ENCODE measurements at regions not wholly inside any gene's neighbourhood (a gene's known extent, or its start where the extent isn't known, plus 50 kb on each side); places are given as distances from the start of the nearest gene placed in this dataset.
"Not testable (repeated sequence)": the region's sequence is repeated elsewhere in the genome, so short reads cannot be mapped to it uniquely, and the experiment has no call there.

DNA sequence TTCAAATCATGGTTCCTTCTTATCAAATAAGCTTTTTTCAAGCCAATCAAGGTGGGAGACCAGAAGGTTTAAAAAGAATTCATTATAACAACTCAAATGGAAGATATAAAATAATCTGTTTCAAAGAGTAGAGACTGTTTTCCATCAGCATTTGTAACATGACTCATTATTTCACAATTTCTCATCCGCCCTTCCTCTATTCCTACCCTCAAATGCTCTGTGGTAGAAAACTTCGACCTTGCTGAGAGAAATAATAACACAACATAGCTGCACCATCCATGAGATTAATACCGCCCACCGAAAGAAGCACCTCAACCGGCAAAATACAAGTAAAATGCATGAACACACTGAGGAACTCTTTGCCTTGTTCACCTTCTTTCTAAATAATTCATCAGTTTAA lies 2039.2 kb upstream of the CELF4 start:
- DNase-seq, result peak; percentile 37

DNA sequence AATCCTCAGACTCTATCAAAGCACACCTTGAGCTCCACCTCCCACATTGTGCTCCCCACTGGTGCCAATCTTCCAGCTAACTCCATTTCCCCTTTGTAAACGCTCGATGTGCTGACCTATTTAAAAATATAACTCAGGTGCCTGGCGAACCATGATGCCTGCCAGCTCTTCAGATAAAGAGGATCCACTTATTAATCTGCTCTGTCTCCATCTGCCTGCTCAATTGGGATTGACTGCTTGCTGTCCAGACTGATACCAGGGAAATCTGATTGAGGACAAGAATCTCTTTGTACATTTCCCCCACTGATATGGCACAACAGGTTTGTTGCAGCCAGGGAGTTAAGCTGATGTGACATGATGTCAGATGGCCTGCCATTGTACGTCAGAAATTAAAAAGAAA lies 2036.5 kb upstream of the CELF4 start:
- DNase-seq, result no peak

DNA sequence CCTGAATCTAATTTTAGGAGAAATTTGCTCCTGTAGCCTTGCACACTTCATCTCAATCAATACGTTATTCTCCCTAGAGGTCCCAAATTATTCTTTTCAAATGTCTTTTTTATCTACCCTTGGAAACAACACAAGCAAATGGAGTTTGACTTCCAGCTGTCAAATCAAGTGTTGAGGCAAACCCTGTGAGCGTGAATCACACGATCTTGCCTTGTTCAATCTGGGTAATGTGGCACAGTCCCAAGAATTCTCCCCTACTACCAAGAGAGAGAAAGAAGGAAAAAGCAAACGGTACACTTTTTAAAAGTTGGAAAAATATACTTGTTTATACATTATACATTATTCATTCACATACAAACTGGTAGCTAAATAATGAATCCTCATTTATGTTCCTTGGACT lies 2035.3 kb upstream of the CELF4 start:
- no peak for DNase-seq

DNA sequence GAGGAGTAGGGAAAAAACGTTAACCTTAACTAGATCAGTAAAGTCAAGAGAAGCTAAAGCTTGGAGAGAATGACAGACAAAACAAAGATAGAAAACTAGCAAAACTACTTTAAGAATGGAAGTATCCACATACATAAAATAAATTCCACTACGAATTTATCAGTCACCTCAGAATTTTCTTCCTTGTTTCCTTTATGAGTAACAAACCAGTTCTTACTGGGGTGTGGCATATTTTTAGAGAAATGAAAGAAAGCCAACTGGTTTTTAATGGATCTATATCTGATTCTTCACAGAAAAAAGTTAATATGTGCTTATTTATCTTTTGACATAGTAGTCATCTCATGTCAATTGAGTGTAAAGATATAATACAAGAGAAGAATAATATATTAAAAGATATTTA lies 2033.7 kb upstream of the CELF4 start:
- DNase-seq, result no peak

DNA sequence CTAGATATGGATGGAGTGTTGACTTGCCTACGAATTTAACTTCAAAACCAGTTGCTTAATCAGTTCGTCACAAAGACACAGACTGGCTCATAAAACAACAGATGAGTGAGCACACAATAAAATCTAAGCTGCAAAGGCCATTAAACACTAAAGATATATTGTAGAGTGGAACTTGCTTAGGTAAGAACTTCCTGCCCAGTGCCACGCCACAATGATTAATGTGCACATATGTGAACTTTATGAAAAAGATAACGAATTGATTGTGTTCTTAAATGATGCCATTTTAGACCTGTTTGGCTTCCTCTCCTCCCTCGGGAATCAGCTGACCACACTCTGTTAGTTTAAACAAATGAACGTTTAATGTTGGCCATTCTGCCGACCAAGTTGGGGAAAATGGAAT lies 2031.3 kb upstream of the CELF4 start:
- DNase-seq, result no peak

DNA sequence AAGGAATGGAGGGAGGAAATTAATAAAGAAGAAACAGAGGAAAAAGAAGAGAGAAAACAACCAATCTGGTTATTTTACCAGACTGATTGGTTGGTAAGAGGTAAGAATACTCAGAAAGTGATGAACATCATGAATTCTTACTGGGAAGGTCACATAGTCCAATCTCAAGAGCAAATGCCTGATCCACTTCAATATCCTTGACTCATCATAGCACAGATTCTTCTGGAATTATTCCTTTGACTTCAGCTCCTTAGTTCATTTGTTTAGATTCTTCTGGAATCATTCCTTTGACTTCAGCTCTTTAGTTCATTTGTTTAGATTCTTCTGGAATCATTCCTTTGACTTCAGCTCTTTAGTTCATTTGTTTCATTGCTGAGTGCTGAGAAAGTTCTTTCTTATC lies 2030.6 kb upstream of the CELF4 start:
- DNase-seq, result no peak

DNA sequence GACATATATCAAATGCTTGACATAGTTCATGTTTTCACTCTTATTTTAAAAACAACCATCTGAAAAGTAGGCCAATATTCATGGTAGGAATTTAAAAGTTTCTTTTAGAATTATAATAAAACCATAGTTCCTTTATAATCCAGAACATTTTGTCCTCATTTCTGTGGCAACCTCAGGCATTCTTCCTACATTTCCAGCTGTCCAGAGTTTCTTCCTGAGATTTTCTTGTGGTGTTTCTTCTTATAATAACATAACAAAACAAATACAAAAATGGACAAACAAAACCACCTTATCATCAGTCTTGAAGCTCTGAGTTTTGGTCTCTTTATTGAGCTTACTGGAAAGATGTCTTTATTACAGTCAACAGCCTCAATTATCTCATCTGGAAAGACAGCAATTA lies 2028.6 kb upstream of the CELF4 start:
- no peak for DNase-seq

DNA sequence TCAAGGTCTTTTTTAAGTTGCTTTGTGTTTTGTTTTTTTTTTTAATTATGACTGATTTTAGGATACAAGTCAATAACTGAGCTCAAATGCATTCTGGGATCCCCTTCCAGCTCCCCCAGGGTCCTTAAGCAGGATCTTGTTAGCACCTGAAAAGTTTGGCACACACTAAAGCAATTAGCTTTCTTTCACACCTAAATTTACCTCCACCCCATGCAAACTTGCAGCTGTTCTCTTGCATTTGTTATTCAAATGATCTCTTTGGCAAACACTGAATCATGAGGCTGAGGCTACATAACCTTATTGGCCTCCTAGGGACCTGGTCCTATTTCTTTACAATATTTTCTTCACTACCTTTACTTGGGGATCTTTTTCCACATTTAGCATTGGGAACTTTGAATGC lies 2026.1 kb upstream of the CELF4 start:
- DNase-seq, result no peak

DNA sequence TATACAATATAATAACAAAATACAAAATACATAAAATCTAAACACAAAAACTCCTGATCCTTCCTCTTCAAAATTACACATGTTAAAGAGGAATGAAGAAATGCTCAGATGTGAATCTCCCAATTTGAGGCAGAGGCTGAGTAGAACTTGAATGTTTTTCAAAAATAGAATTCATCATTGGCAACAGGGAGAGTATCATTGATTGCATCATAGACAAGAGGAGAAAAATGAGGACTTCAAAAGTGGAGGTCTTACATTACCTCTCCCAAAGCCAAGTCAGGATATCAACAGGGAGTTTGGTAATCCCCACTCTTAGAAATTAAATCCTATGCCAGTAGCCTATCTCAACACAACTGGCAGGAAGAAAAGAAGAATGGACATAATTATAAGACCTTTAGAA lies 2023.9 kb upstream of the CELF4 start:
- DNase-seq, result no peak

DNA sequence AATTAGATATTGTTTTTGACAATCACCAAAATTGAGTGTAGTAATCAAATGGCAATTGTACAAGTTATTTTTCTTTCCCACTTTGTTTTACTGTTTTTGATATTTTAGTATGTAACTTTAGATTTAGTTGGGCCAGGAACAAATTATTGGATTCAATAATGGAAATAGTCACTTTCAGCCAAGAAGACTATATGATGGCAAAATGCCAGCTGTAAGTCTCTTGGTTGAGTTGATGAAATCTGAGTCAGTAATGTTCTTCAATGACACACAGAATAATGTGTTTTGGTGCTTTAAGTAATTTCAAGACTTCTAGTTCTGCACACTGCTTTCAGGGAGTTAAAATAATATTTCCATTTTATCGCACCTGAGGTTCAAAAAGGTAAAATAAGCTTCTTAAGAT lies 2022.0 kb upstream of the CELF4 start:
- DNase-seq, result no peak

DNA sequence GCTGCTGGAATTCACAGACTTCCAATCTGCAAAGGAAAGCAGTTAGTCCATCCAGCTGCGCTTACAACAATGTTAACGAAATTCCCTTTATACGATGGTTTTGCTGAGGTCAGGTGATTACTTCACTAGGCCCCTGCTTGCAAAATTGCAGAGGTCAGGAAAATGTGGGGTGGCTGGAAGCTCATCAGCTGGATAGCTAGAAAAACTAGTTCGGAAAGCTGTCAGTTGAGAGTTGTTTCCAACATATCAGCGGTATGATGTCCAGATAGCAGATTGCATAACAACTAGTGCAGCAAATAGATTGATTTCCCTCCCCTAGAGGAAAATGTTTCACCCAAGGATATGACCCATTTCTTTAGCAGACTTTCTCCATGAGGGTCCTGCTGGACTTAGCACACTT lies 2021.1 kb upstream of the CELF4 start:
- no peak for DNase-seq

DNA sequence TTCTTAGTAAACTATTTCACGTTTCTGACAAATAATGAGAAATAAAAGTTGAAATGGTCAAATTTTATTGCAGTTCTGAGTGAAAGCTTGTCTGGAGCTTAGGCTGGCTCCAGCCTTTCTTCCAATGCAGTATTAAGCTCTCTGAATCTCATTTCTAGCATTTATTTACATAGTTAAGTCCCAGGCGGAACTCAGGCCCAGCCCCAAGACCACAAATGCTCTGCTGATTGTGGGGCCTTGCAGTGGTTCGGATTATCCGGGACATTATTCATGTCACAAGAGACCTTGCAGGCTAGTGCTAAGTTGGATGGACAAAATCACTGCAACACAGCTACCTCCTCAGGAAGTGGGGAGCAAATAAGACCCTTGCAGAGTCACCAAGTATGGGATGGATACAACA lies 2009.3 kb upstream of the CELF4 start:
- no peak for DNase-seq

DNA sequence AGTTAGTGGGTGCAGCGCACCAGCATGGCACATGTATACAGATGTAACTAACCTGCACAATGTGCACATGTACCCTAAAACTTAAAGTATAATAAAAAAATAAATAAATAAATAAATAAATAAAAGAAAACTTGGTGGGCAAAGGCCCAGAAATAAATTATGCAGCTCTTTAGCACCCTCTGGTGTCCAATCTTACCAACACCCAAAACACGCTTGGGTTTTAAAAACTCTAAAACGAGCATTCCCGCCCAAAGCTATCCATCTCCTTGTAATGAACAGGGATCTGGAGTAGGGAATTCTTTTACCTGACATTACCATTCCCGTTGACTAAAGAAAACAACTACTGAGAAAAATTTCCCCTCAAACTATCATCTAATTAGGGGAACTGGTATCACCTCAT lies 2005.9 kb upstream of the CELF4 start:
- no peak for DNase-seq

DNA sequence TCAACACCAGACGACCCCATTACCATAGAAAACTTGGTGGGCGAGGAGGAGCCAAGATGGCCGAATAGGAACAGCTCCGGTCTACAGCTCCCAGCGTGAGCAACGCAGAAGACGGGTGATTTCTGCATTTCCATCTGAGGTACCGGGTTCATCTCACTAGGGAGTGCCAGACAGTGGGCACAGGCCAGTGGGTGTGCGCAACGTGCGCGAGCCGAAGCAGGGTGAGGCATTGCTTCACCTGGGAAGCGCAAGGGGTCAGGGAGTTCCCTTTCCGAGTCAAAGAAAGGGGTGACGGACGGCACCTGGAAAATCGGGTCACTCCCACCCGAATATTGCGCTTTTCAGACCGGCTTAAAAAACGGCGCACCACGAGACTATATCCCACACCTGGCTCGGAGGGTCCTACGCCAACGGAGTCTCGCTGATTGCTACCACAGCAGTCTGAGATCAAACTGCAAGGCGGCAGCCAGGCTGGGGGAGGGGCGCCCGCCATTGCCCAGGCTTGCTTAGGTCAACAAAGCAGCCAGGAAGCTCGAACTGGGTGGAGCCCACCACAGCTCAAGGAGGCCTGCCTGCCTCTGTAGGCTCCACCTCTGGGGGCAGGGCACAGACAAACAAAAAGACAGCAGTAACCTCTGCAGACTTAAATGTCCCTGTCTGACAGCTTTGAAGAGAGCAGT lies 2000.1 kb upstream of the CELF4 start:
- not testable (repeated sequence) for DNase-seq

DNA sequence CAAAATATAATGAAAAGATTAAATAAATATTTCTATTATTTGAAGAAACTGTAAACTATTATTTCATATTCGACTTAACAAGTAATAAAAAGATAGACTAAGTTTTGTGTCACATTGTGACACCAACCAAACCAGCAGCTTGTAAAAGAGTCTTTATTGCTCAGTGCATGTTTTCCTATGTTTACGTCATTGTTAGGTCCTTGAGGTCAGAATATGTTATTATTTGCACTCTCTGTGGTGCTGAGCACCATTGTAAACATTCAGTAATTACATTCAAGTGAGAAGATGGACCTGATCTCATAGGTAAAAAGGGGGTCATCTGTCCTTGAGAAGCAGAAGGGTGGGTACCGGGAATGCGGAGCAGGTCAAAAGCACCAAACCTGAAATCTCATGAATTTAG lies 1999.1 kb upstream of the CELF4 start:
- no peak for DNase-seq

DNA sequence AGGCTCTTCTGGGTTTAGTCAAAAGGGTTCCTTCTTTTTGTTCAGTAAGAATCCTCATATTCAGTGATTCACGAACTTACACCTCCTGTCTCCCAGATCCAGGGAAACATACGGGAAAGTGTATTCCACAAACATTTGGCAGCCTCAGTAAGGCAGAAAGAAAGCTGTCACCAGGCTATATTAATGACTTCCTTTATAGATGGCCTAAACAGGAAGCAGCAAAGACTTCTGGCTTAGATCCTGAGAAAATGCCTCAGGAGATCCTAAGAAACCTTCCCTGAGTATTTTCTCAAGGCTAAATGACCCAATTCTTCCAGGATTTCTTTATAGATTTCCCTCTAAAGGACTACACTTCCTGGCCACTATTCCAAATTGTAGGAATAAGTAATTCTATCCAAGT lies 1995.5 kb upstream of the CELF4 start:
- peak; percentile 23 for DNase-seq

DNA sequence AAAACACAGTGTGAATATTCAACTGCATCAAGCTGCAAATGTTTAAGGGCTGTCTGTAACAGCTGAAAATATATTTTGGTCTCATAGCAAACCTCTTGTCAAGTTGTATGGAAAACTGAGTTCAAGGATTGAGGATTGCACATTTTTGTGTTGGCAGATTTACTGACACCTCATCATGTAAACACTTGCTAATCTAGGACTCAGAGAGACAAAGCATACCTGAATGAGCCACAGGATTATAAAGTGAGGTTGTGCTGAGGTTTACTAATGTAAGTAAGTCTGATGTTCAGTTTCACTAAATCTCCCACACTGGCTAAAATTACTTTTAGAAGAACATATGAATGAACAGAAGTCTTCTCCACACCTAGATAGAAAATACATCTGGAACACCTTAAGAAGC lies 1993.1 kb upstream of the CELF4 start:
- DNase-seq, result peak; percentile 29

DNA sequence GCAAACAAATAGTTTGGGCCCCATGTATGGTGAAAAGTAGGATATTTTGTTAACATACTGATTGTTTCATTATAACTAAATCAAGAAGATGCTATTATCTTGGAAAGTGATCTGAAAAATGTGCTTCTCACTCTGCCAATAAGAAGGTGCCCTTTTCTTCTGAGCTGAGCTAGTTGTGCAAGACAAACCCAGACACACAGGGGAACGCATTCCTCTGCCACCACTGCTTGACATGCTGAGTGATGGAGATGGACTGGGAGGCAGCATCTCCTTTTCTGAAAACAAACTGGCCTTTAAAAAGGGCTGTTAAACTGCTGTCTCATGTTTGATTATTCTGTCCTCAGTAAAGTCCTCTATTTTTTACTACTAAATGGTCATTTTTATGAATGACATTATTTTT lies 1989.9 kb upstream of the CELF4 start:
- no peak for DNase-seq

DNA sequence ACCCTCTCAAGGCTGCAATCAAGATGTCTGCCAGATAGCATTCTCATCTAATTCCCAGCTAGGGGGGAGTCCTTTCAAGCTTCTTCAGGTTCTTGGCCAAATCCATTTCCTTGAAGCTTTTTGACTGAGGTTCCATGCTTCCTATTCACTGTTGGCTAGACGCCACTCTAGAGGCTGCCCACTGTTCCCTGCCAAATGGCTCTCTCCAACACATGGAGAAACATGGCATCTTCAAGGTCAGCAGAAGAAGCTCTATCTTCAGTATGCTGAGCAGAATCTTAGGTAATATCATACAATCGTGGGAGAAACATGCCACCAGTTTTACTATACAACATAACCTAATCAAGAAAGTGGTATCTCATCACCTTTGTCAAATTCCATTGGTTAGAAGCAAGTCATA lies 1985.1 kb upstream of the CELF4 start:
- DNase-seq, result no peak

DNA sequence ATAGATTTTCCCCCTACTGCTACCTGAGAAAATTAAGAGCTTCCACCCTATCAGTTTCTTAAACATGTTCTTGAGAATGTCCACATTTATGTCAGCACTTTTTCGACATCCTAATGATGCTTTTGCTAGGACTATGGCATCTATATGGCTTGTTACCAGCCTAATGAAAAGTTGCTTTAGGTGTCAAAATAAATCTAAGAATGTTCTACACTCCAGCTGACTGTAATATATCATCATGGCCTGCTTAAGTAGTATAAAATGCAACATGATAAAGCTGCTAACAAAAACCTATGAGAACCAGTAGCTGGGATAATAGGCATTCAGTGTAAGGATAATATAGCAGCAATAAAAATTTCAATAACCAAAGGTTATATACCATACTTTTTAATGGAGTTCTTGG lies 1983.5 kb upstream of the CELF4 start:
- DNase-seq, result no peak

DNA sequence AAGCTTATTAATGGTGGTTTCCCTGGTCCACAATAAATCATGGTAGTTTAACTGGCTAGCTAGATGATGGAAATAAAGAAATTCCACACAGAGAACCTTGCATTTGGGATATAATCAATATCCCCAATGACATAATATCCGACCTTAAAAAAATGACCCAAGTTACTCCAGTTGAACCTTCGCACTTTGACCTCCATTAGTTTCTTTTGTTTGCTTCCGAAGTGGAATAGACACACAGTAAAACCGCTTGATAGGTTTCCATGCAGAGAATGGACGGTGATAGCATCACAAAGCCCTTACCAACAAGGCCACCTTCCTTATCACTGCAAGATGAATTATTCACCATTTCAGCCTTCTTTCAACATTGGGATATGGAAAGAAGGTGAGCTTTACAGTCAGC lies 1966.1 kb upstream of the CELF4 start:
- no peak for DNase-seq

DNA sequence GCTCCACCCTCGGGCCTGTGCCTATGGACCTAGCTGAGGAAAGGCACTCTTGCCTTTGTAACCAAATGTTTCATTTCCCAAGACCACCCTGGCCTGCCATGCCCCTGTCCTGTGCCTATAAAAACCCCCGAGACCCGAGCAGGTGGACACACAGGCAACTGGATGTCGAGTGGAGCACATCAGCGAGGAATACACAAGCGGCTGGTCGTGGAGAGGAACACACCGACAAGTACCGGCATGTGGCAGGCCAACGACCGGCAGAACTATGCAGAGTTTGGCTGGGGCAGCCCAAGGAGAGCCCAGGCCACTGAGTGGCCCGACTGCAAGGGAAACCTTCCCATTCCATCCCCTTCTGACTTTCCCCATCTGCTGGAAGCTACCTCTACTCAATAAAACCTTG lies 1963.8 kb upstream of the CELF4 start:
- DNase-seq, result no peak

DNA sequence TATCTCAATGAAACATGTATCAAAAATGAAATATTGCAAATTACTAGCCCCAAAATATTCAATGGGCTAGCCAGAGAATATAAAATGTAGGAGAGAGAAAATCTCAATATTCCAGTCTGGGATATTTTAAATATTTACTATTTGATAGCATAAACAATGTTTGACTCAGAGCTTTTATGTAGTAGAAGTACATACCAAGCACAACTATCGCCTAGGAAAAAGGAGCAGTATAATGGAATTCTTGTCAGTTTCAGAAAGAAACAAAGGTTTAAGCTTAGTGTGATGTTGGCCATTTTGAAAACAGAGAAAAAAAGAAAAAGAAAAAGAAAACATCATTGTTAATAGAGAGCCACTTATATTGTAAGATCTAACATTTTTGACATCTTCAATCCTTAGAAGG lies 1961.9 kb upstream of the CELF4 start:
- DNase-seq, result no peak

DNA sequence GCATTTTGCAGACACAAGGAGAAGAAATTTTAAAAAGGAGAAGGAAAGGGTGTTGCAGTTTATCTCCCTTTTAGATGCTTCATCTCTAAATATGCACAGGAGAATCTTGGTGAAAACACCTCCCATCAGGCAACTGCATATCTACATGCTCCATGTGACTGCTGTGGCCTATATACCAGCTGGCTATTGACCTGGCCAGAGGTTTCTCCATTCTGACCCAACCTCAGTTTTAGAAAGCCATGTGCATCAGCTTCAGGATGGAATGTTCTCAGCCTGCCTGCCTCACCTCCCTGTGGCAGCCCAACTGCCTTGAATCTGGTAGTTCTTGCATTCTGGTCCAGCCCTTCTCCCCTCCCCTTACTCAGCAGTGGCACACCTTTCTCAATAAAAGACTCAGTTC lies 1958.8 kb upstream of the CELF4 start:
- no peak for DNase-seq

DNA sequence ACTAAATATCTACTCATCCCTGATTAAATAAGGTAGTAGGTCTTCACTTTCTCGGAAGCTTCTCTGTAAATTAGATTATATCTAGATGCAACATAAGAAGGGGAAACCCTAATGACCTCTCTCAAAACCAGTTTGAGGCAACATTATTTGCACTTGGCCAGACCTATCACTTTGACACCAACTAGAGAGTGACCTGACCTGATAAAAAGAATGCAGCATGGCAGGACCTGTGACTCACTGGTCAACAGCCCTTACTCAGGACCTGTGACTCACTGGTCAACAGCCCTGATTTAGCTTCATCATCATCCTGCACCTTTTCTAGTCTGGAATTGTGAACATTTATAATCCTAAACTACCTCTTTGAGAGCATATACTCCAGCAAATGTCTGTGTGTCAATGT lies 1957.7 kb upstream of the CELF4 start:
- DNase-seq, result peak; percentile 30

DNA sequence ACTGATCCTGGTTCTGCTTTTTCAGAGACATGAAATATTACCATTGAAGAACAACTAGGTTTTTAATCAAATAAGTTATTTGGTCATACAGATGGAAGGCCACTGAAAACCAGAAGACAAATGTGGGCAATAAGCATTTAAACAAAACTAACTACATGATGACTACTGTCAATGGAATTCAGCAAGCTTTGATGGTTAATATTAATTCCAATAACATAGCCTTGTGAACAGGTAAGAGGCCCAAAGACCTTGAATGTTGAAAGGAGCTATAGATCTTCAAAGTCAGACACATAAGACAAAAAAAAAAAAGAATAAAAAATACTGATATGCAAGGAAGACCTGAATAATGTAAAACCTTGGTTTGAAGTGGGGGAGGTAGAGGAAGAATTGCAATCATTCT lies 1955.6 kb upstream of the CELF4 start:
- no peak for DNase-seq
